H1 (cell line): ENCODE measurements at regions not wholly inside any gene's neighbourhood (a gene's known extent, or its start where the extent isn't known, plus 50 kb on each side); places are given as distances from the start of the nearest gene placed in this dataset.

ENCODE experiments used
- EP300 ChIP-seq, 2 experiments: IDR thresholded peaks; 1 replicate in 1 of 2; 2 replicates in 1 of 2; pipeline ENCODE4 v1.6.1; 2011 to 2012; ENCODE audit warnings: low read depth in 2 of 2, low read length in 2 of 2, mild to moderate bottlenecking in 2 of 2, borderline replicate concordance in 1 of 2, inconsistent platforms in 1 of 2, moderate library complexity in 1 of 2
- FOSL1 ChIP-seq: IDR thresholded peaks from 2 replicates; pipeline ENCODE4 v1.6.1; 2011; ENCODE audit warnings: mild to moderate bottlenecking, low read depth, low read length, moderate library complexity; ENCODE audit not compliant: insufficient read depth
- HDAC2 ChIP-seq, 2 experiments: fragments of 300-600 bp in 1 of 2; sonication (generic) in 1 of 2; IDR thresholded peaks; 2 replicates each; pipeline ENCODE4 v1.6.1; 2011 to 2012; ENCODE audit warnings: low read depth in 2 of 2, low read length in 2 of 2, mild to moderate bottlenecking in 2 of 2, moderate library complexity in 2 of 2, borderline replicate concordance in 1 of 2, inconsistent platforms in 1 of 2
- HDAC6 ChIP-seq: IDR thresholded peaks from one replicate; pipeline ENCODE4 v1.7.1; 2012; ENCODE audit warnings: low read depth, mild to moderate bottlenecking, inconsistent platforms, low read length, moderate library complexity
- PHF8 ChIP-seq: fragments of 200-600 bp; sonication (generic); conservative IDR thresholded peaks from 2 replicates; pipeline ENCODE4 v1.7.1; 2012; ENCODE audit warnings: low read depth, mild to moderate bottlenecking, inconsistent platforms, low read length, moderate library complexity
- SIN3A ChIP-seq, 2 experiments: IDR thresholded peaks in 1 of 2; conservative IDR thresholded peaks in 1 of 2; 2 replicates each; pipeline ENCODE4 v1.6.1; 2011 to 2012; ENCODE audit warnings: low read length in 2 of 2, improper control_type of control experiment in 1 of 2, low read depth in 1 of 2, mild to moderate bottlenecking in 1 of 2
- TF ChIP-seq, protein P1 (sequence below): IDR thresholded peaks from 2 replicates; pipeline ENCODE4 v1.6.1; 2011; ENCODE audit warnings: low read length, improper control_type of control experiment
- TF ChIP-seq, protein P2 (sequence below), 3 experiments: IDR thresholded peaks; 1 replicate in 2 of 3; 2 replicates in 1 of 3; pipeline versions ENCODE4 v1.5.1 to v1.6.1; 2011; ENCODE audit warnings: low read length in 3 of 3, mild to moderate bottlenecking in 3 of 3, inconsistent platforms in 2 of 3, low read depth in 1 of 3, moderate library complexity in 1 of 3; ENCODE audit not compliant: insufficient read depth in 1 of 3; ENCODE audit errors: control extremely low read depth in 1 of 3

- TF ChIP-seq, protein P1, sequence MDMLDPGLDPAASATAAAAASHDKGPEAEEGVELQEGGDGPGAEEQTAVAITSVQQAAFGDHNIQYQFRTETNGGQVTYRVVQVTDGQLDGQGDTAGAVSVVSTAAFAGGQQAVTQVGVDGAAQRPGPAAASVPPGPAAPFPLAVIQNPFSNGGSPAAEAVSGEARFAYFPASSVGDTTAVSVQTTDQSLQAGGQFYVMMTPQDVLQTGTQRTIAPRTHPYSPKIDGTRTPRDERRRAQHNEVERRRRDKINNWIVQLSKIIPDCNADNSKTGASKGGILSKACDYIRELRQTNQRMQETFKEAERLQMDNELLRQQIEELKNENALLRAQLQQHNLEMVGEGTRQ = no peak
- TF ChIP-seq PHF8 = peak; percentile 53; the same call in 1 of the 2 replicates
- no peak for TF ChIP-seq EP300 (IDR thresholded peaks at IDR 0.05; ENCODE audit: borderline replicate concordance in 1 of 2, low read depth in 2 of 2, low read length in 2 of 2)
- peak in 1 of 2 experiments; percentile 67; a peak in 1 of 4 replicates for TF ChIP-seq SIN3A (conservative IDR thresholded peaks at IDR 0.05 in 1 of 2, IDR thresholded peaks at IDR 0.05 in 1 of 2; ENCODE audit: low read depth in 1 of 2, low read length in 2 of 2)
- TF ChIP-seq, protein P2, sequence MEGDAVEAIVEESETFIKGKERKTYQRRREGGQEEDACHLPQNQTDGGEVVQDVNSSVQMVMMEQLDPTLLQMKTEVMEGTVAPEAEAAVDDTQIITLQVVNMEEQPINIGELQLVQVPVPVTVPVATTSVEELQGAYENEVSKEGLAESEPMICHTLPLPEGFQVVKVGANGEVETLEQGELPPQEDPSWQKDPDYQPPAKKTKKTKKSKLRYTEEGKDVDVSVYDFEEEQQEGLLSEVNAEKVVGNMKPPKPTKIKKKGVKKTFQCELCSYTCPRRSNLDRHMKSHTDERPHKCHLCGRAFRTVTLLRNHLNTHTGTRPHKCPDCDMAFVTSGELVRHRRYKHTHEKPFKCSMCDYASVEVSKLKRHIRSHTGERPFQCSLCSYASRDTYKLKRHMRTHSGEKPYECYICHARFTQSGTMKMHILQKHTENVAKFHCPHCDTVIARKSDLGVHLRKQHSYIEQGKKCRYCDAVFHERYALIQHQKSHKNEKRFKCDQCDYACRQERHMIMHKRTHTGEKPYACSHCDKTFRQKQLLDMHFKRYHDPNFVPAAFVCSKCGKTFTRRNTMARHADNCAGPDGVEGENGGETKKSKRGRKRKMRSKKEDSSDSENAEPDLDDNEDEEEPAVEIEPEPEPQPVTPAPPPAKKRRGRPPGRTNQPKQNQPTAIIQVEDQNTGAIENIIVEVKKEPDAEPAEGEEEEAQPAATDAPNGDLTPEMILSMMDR (IDR thresholded peaks at IDR 0.05; ENCODE audit: control extremely low read depth in 1 of 3, insufficient read depth in 1 of 3, low read depth in 1 of 3, low read length in 3 of 3) = peak in 2 of 3 experiments; percentile 66 to 81; a peak in 3 of 4 replicates
- TF ChIP-seq HDAC6 = no peak
- no peak for TF ChIP-seq FOSL1
- peak in 1 of 2 experiments; percentile 14; a peak in 1 of 4 replicates for TF ChIP-seq HDAC2 (IDR thresholded peaks at IDR 0.05; ENCODE audit: borderline replicate concordance in 1 of 2, low read depth in 2 of 2, low read length in 2 of 2)
- TF ChIP-seq, all 59 proteins: peak for 9
Measured at GRCh38 chr6:27078734-27079357, 168.7 kb upstream of the PRSS16 start (continued).
